ENCODE measurements at regions not wholly inside any gene's neighbourhood (a gene's known extent, or its start where the extent isn't known, plus 50 kb on each side); places are given as distances from the start of the nearest gene placed in this dataset.

DNA sequence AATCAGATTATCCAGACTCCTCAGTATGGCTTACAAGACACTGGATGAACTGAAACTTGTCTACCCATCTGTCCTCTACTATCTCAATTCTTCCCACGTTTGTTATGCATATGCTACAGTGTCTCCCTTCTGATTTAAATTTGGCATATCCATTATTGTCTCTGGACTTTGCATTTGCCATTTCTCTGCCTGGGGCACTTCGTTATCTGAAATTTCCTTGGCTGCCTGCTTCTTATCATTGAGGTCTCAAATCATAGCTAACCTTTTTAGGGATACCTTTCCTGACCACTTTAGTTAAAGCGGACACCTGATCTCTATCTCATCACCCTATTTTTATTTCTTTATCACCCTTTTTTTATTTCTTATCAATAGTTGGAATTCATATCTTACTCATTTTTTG lies 853.4 kb downstream of the KCNJ2 start:
- Histone ChIP-seq H4K20me1 (replicated peaks in 1 of 2; ENCODE audit: control insufficient read depth in 1 of 2, insufficient read depth in 2 of 2, low read length in 2 of 2) (no peaks in the 10 kb centered on the region), H3K9me3 (ENCODE audit: insufficient read depth in 2 of 2, low read depth in 1 of 2, low read length in 1 of 2) (0 out of 4 replicates have a peak, but pooled peaks cover 3 to 5% of the 10 kb centered on the region in 2 experiments), H3K79me2 (ENCODE audit: control insufficient read depth in 1 of 2, insufficient read depth in 2 of 2, low read length in 2 of 2) (no peaks in the 10 kb centered on the region), H2AK5ac (ENCODE audit: low read depth, low read length) (no peak overlapping the region), H3K79me1 (ENCODE audit: low read depth, low read length) (no peaks in the 10 kb centered on the region), H4K8ac (ENCODE audit: extremely low read depth, insufficient read depth, low read length) (no peak overlapping the region), H3K23ac (ENCODE audit: insufficient read length) (no peak overlapping the region), H4K91ac (replicated peaks; ENCODE audit: insufficient read length, low read length) (no peak overlapping the region), H2BK120ac (replicated peaks; ENCODE audit: low read depth, low read length) (no peak overlapping the region), H3K4me1 (replicated peaks in 1 of 4; ENCODE audit: control insufficient read depth in 3 of 4, insufficient read depth in 4 of 4, low read length in 3 of 4) (peaks cover 0 to 10% (median 4%) of the 10 kb centered on the region in 4 experiments; a peak in 4 of 7 replicates), H3K4me2 (ENCODE audit: insufficient read depth in 1 of 2, low read depth in 2 of 2, low read length in 2 of 2) (no peak overlapping the region), H3K56ac (replicated peaks; ENCODE audit: insufficient read length, low read depth, low read length) (no peak overlapping the region), H3K4ac (replicated peaks; ENCODE audit: insufficient read length, low read depth, low read length) (no peak overlapping the region), H3K23me2 (ENCODE audit: low read depth, low read length) (no peaks in the 10 kb centered on the region), H2AFZ (ENCODE audit: low read length) (no peak overlapping the region), H2BK20ac (ENCODE audit: low read length) (no peak overlapping the region), H2BK12ac (ENCODE audit: low read depth, low read length) (no peak overlapping the region), H3K4me3 (ENCODE audit: extremely low read depth in 1 of 4, insufficient read depth in 2 of 4, low read depth in 3 of 4, low read length in 4 of 4) (no peak overlapping the region), H2BK5ac (ENCODE audit: low read depth, low read length) (no peak overlapping the region), H4K5ac (ENCODE audit: insufficient read length, low read depth, low read length) (no peak overlapping the region), H3K36me3 (ENCODE audit: control insufficient read depth in 2 of 4, insufficient read depth in 4 of 4, low read length in 3 of 4) (no peaks in the 10 kb centered on the region), H3K9ac (replicated peaks in 1 of 4; ENCODE audit: extremely low read depth in 1 of 4, low read depth in 3 of 4, low read length in 3 of 4) (no peak overlapping the region), H3K14ac (ENCODE audit: insufficient read length) (no peak overlapping the region), H3K18ac (ENCODE audit: extremely low read depth, low read length) (no peak overlapping the region), H3K27ac (ENCODE audit: low read depth, low read length) (no peak overlapping the region), H2BK15ac (ENCODE audit: low read length) (no peak overlapping the region), H3K27me3 (replicated peaks in 1 of 4; ENCODE audit: control insufficient read depth in 3 of 4, extremely low read depth in 1 of 4, insufficient read depth in 3 of 4, low read length in 3 of 4) (no peaks in the 10 kb centered on the region; a peak in 1 of 7 replicates)
- FAIRE-seq, result no peak
- TF ChIP-seq SIRT6 (IDR thresholded peaks at IDR 0.05; ENCODE audit: low read length) (no peak), KDM4A (IDR thresholded peaks at IDR 0.05; ENCODE audit: low read depth, low read length, severe bottlenecking) (no peak), EGR1 (IDR thresholded peaks at IDR 0.05; ENCODE audit: borderline replicate concordance, low read depth, low read length) (no peak), BACH1 (IDR thresholded peaks at IDR 0.05; ENCODE audit: low read length) (no peak), YY1 (IDR thresholded peaks at IDR 0.05; ENCODE audit: low read depth, low read length) (no peak)
- no peak for DNase-seq (ENCODE audit: low read depth in 1 of 2, low spot score in 2 of 2)
- CTCF ChIA-PET (ENCODE audit: partially characterized antibody), result no interaction called here
- POLR2A ChIA-PET (ENCODE audit: partially characterized antibody), result interaction anchor here (0.9 kb wide), 1 partner anchor 10 kb away, joined by 3 read pairs; no protein-coding TSS in a partner anchor
- whole genome bisulfite sequencing, 2 experiments (ENCODE audit: extremely low coverage in 1 of 2, insufficient coverage in 1 of 2, insufficient read length in 1 of 2, insufficient replicate concordance in 2 of 2, low coverage in 1 of 2, low lambda C conversion rate in 2 of 2, missing lambda C conversion rate in 1 of 2), result 89% methylated on average over 3 of the region's 3 CpGs; no CpG with 5 or more reads in 1 of the 2 experiments
